Activated T-cell treated with anti-CD3 and anti-CD28 coated beads, Interleukin-2, amount 50 U/mL, for 24 hours (primary cell): ENCODE measurements at regions not wholly inside any gene's neighbourhood (a gene's known extent, or its start where the extent isn't known, plus 50 kb on each side); places are given as distances from the start of the nearest gene placed in this dataset.

ENCODE experiments used
- DNase-seq: peaks from one replicate; pipeline ENCODE4 v3.0.0-alpha.2; 2020
- H3K27ac Mint-ChIP-seq: 2 replicates; pipeline ENCODE4 v1.8.0; 2020; ENCODE audit warnings: mild to moderate bottlenecking, mixed read lengths
- H3K27me3 Mint-ChIP-seq: 2 replicates; pipeline ENCODE4 v1.8.0; 2020; ENCODE audit warnings: mixed read lengths
- H3K36me3 Mint-ChIP-seq: 2 replicates; pipeline ENCODE4 v1.8.0; 2020; ENCODE audit warnings: low read depth, mixed read lengths
- H3K4me1 Mint-ChIP-seq: 2 replicates; pipeline ENCODE4 v1.8.0; 2020; ENCODE audit warnings: low read depth, mixed read lengths
- H3K4me3 Mint-ChIP-seq: 2 replicates; pipeline ENCODE4 v1.8.0; 2020; ENCODE audit warnings: mild to moderate bottlenecking, moderate library complexity, mixed read lengths
- H3K9me3 Mint-ChIP-seq: 2 replicates; pipeline ENCODE4 v1.8.0; 2020; ENCODE audit warnings: mixed read lengths

GRCh38 chr13:73757481-73758233 lies 376.5 kb downstream of the KLF12 start:
- no peak overlapping the region for H3K4me3 Mint-ChIP-seq
- peaks cover 58% of the 10 kb centered on the region for H3K4me1 Mint-ChIP-seq
- no peak for DNase-seq
- peak overlapping the region; percentile 76 for H3K27ac Mint-ChIP-seq
- peaks cover 32% of the 10 kb centered on the region for H3K36me3 Mint-ChIP-seq
- no peaks in the 10 kb centered on the region for H3K27me3 Mint-ChIP-seq
- H3K9me3 Mint-ChIP-seq: no peaks in the 10 kb centered on the region

- no peak overlapping the region for H3K4me3 Mint-ChIP-seq
- H3K27ac Mint-ChIP-seq: no peak overlapping the region
- DNase-seq: no peak
- H3K9me3 Mint-ChIP-seq: no peaks in the 10 kb centered on the region
- H3K36me3 Mint-ChIP-seq: peaks cover 31% of the 10 kb centered on the region
- peaks cover 39% of the 10 kb centered on the region for H3K4me1 Mint-ChIP-seq
- H3K27me3 Mint-ChIP-seq: no peaks in the 10 kb centered on the region
Observed at GRCh38 chr13:73754727-73755292, 379.4 kb downstream of the KLF12 start.

- Mint-ChIP-seq H3K4me1 (peaks cover 34% of the 10 kb centered on the region), H3K27me3 (no peaks in the 10 kb centered on the region)
Observed at GRCh38 chr13:73754241-73754640, 380.0 kb downstream of the KLF12 start.

GRCh38 chr13:73751290-73751689 lies 382.9 kb downstream of the KLF12 start:
- Mint-ChIP-seq H3K4me1 (peaks cover 15% of the 10 kb centered on the region), H3K27ac (no peak overlapping the region)

More at GRCh38 chr13:73754241-73754640, 380.0 kb downstream of the KLF12 start:
- H3K27ac Mint-ChIP-seq: no peak overlapping the region
- H3K4me3 Mint-ChIP-seq: no peak overlapping the region
- peaks cover 34% of the 10 kb centered on the region for H3K36me3 Mint-ChIP-seq
- DNase-seq: no peak
- no peaks in the 10 kb centered on the region for H3K9me3 Mint-ChIP-seq

GRCh38 chr13:73748404-73748803 lies 385.8 kb downstream of the KLF12 start:
- peaks cover 45% of the 10 kb centered on the region for H3K36me3 Mint-ChIP-seq
- peaks cover 25% of the 10 kb centered on the region for H3K4me1 Mint-ChIP-seq
- H3K27ac Mint-ChIP-seq: no peak overlapping the region
- DNase-seq: no peak
- H3K27me3 Mint-ChIP-seq: no peaks in the 10 kb centered on the region
- H3K4me3 Mint-ChIP-seq: no peak overlapping the region
- no peaks in the 10 kb centered on the region for H3K9me3 Mint-ChIP-seq

More at GRCh38 chr13:73751290-73751689, 382.9 kb downstream of the KLF12 start:
- Mint-ChIP-seq H3K27me3 (no peaks in the 10 kb centered on the region), H3K9me3 (no peaks in the 10 kb centered on the region), H3K36me3 (peaks cover 39% of the 10 kb centered on the region), H3K4me3 (no peak overlapping the region)
- no peak for DNase-seq

- H3K27ac Mint-ChIP-seq: no peak overlapping the region
- H3K9me3 Mint-ChIP-seq: no peaks in the 10 kb centered on the region
- H3K4me1 Mint-ChIP-seq: peaks cover 52% of the 10 kb centered on the region
- peaks cover 27% of the 10 kb centered on the region for H3K36me3 Mint-ChIP-seq
- no peak overlapping the region for H3K4me3 Mint-ChIP-seq
- H3K27me3 Mint-ChIP-seq: no peaks in the 10 kb centered on the region
- DNase-seq: no peak
Observed at GRCh38 chr13:73745190-73745589, 389.0 kb downstream of the KLF12 start.

GRCh38 chr13:73742982-73743381 lies 391.2 kb downstream of the KLF12 start:
- Mint-ChIP-seq H3K36me3 (peaks cover 14% of the 10 kb centered on the region), H3K4me1 (peaks cover 52% of the 10 kb centered on the region), H3K27me3 (no peaks in the 10 kb centered on the region), H3K27ac (no peak overlapping the region), H3K4me3 (no peak overlapping the region), H3K9me3 (no peaks in the 10 kb centered on the region)
- no peak for DNase-seq

GRCh38 chr13:73741742-73742141 lies 392.5 kb downstream of the KLF12 start:
- H3K4me3 Mint-ChIP-seq: no peak overlapping the region
- peaks cover 47% of the 10 kb centered on the region for H3K4me1 Mint-ChIP-seq
- H3K27me3 Mint-ChIP-seq: no peaks in the 10 kb centered on the region
- DNase-seq: no peak
- H3K9me3 Mint-ChIP-seq: no peaks in the 10 kb centered on the region
- no peak overlapping the region for H3K27ac Mint-ChIP-seq
- H3K36me3 Mint-ChIP-seq: peaks cover 14% of the 10 kb centered on the region

GRCh38 chr13:73741111-73741510 lies 393.1 kb downstream of the KLF12 start:
- H3K36me3 Mint-ChIP-seq: peaks cover 14% of the 10 kb centered on the region
- peaks cover 46% of the 10 kb centered on the region for H3K4me1 Mint-ChIP-seq
- H3K9me3 Mint-ChIP-seq: no peaks in the 10 kb centered on the region
- no peak overlapping the region for H3K27ac Mint-ChIP-seq
- H3K27me3 Mint-ChIP-seq: no peaks in the 10 kb centered on the region
- no peak for DNase-seq
- H3K4me3 Mint-ChIP-seq: peak overlapping the region; percentile 45

GRCh38 chr13:73740666-73741065 lies 393.5 kb downstream of the KLF12 start:
- H3K4me1 Mint-ChIP-seq: peaks cover 43% of the 10 kb centered on the region
- H3K4me3 Mint-ChIP-seq: peak overlapping the region; percentile 45

GRCh38 chr13:73739394-73739793 lies 394.8 kb downstream of the KLF12 start:
- Mint-ChIP-seq H3K36me3 (peaks cover 18% of the 10 kb centered on the region), H3K9me3 (no peaks in the 10 kb centered on the region), H3K4me3 (no peak overlapping the region), H3K27me3 (no peaks in the 10 kb centered on the region), H3K27ac (no peak overlapping the region), H3K4me1 (peaks cover 41% of the 10 kb centered on the region)
- DNase-seq: no peak

More at GRCh38 chr13:73740666-73741065, 393.5 kb downstream of the KLF12 start:
- H3K27ac Mint-ChIP-seq: peak overlapping the region; percentile 34
- H3K27me3 Mint-ChIP-seq: no peaks in the 10 kb centered on the region
- no peak for DNase-seq
- no peaks in the 10 kb centered on the region for H3K9me3 Mint-ChIP-seq
- H3K36me3 Mint-ChIP-seq: peaks cover 14% of the 10 kb centered on the region

GRCh38 chr13:73738626-73739025 lies 395.6 kb downstream of the KLF12 start:
- no peaks in the 10 kb centered on the region for H3K9me3 Mint-ChIP-seq
- H3K4me3 Mint-ChIP-seq: no peak overlapping the region
- H3K36me3 Mint-ChIP-seq: peaks cover 13% of the 10 kb centered on the region
- no peak overlapping the region for H3K27ac Mint-ChIP-seq
- no peaks in the 10 kb centered on the region for H3K27me3 Mint-ChIP-seq
- H3K4me1 Mint-ChIP-seq: peaks cover 33% of the 10 kb centered on the region
- no peak for DNase-seq

- no peak for DNase-seq
- Mint-ChIP-seq H3K36me3 (peaks cover 13% of the 10 kb centered on the region), H3K9me3 (no peaks in the 10 kb centered on the region), H3K4me3 (no peak overlapping the region), H3K27ac (no peak overlapping the region), H3K27me3 (no peaks in the 10 kb centered on the region), H3K4me1 (peaks cover 24% of the 10 kb centered on the region)
Observed at GRCh38 chr13:73737214-73737613, 397.0 kb downstream of the KLF12 start.

GRCh38 chr13:73733706-73734105 lies 400.5 kb downstream of the KLF12 start:
- H3K4me3 Mint-ChIP-seq: no peak overlapping the region
- H3K36me3 Mint-ChIP-seq: peaks cover 23% of the 10 kb centered on the region

GRCh38 chr13:73732350-73732749 lies 401.9 kb downstream of the KLF12 start:
- Mint-ChIP-seq H3K27ac (no peak overlapping the region), H3K27me3 (no peaks in the 10 kb centered on the region), H3K9me3 (no peaks in the 10 kb centered on the region), H3K4me1 (peaks cover 6% of the 10 kb centered on the region), H3K4me3 (no peak overlapping the region), H3K36me3 (peaks cover 32% of the 10 kb centered on the region)
- DNase-seq: no peak

More at GRCh38 chr13:73733706-73734105, 400.5 kb downstream of the KLF12 start:
- Mint-ChIP-seq H3K27ac (no peak overlapping the region), H3K27me3 (no peaks in the 10 kb centered on the region), H3K9me3 (no peaks in the 10 kb centered on the region), H3K4me1 (peaks cover 6% of the 10 kb centered on the region)
- DNase-seq: no peak
